HCT116 (cell line): ENCODE measurements at regions not wholly inside any gene's neighbourhood (a gene's known extent, or its start where the extent isn't known, plus 50 kb on each side); places are given as distances from the start of the nearest gene placed in this dataset.

Experiments
- ATAC-seq: fragments of 200-7000 bp; cut with Tn5 transposase; 2 replicates; pipeline ENCODE4 v1.9.1; 2020; ENCODE audit warnings: mild to moderate bottlenecking, moderate library complexity
- BruUV-seq: library from RNA; stranded (reverse); fragments of 400-500 nt; replicated peaks from 2 replicates; lab custom pipeline; 2021; lab: Mats Ljungman, UMichigan
- CTCF ChIA-PET: fragments of 300-600 bp; sonication (Branson Sonifier 250); formaldehyde crosslinking; loops from one replicate; lab custom pipeline; 2021; ENCODE audit warnings: antibody characterized with exemption; lab: Charles Lee
- POLR2A ChIA-PET: fragments of 300-600, 350-600 bp; sonication (Branson Sonifier 250); formaldehyde crosslinking; loops from one replicate; lab custom pipeline; 2021; ENCODE audit warnings: antibody characterized with exemption; lab: Charles Lee
- RAD21 ChIA-PET, 2 experiments: fragments of 300-600 bp; sonication (Branson Sonifier 250); formaldehyde crosslinking; loops; one replicate each; lab custom pipeline; 2023; ENCODE audit warnings: low total read pairs in 2 of 2; ENCODE audit not compliant: uncharacterized antibody in 2 of 2, unreplicated experiment in 2 of 2, low non-redundant PET in 1 of 2; lab: Charles Lee
- DNase-seq: peaks from one replicate; pipeline ENCODE4 v3.0.0-alpha.2; 2010; ENCODE audit warnings: low read depth, low spot score
- H2AFZ ChIP-seq: fragments of 200-600 bp; shearing (Covaris generic), sonication (generic); 2 replicates; pipeline ENCODE4 v1.6.1; 2017; ENCODE audit warnings: low read depth, mixed run types, mixed read lengths, antibody characterized with exemption, low read length; ENCODE audit not compliant: poor library complexity, severe bottlenecking
- H3K27ac ChIP-seq: 2 replicates; pipeline ENCODE4 v1.5.1; 2012; ENCODE audit warnings: low read depth, low read length
- H3K27me3 ChIP-seq: fragments of 200-600 bp; sonication (generic); 2 replicates; pipeline ENCODE4 v1.6.1; 2016; ENCODE audit warnings: mixed run types, low read length, mixed read lengths; ENCODE audit not compliant: insufficient read depth
- H3K36me3 ChIP-seq, 2 experiments: fragments of 200-500 bp in 1 of 2; fragments of 200-600 bp in 1 of 2; sonication (Bioruptor generic) in 1 of 2; sonication (generic) in 1 of 2; 2 replicates each; pipeline versions ENCODE4 v1.5.1 to v1.6.1; 2014 to 2016; ENCODE audit warnings: low read length in 2 of 2, inconsistent platforms in 1 of 2, mixed read lengths in 1 of 2, mixed run types in 1 of 2; ENCODE audit not compliant: insufficient read depth in 2 of 2, control insufficient read depth in 1 of 2
- H3K4me1 ChIP-seq, 2 experiments: fragments of 200-600 bp in 1 of 2; sonication (generic) in 1 of 2; 2 replicates each; pipeline versions ENCODE4 v1.5.1 to v1.6.1; 2012 to 2017; ENCODE audit warnings: low read length in 2 of 2, inconsistent platforms in 1 of 2, mild to moderate bottlenecking in 1 of 2, mixed read lengths in 1 of 2, mixed run types in 1 of 2, moderate library complexity in 1 of 2; ENCODE audit not compliant: insufficient read depth in 2 of 2, control insufficient read depth in 1 of 2
- H3K4me2 ChIP-seq: fragments of 200-600 bp; sonication (generic); 2 replicates; pipeline ENCODE4 v1.6.1; 2017; ENCODE audit warnings: mixed run types, low read length, mixed read lengths
- H3K4me3 ChIP-seq, 2 experiments: fragments of 200-600 bp in 1 of 2; sonication (generic) in 1 of 2; replicated peaks in 1 of 2; 2 replicates each; pipeline ENCODE4 v1.5.1; 2011 to 2016; ENCODE audit warnings: low read length in 2 of 2, control low read depth in 1 of 2, low read depth in 1 of 2, mild to moderate bottlenecking in 1 of 2, mixed read lengths in 1 of 2, mixed run types in 1 of 2
- H3K79me2 ChIP-seq: fragments of 200-600 bp; sonication (generic); 2 replicates; pipeline ENCODE4 v1.6.1; 2017; ENCODE audit warnings: mild to moderate bottlenecking, mixed run types, low read length, moderate library complexity, mixed read lengths; ENCODE audit not compliant: insufficient read depth
- H3K9ac ChIP-seq: fragments of 200-600 bp; sonication (generic); 2 replicates; pipeline ENCODE4 v1.6.1; 2016; ENCODE audit warnings: low read length, mixed read lengths
- H3K9me2 ChIP-seq: fragments of 200-600 bp; sonication (generic), shearing (Covaris generic); 2 replicates; pipeline ENCODE4 v1.6.1; 2017; ENCODE audit warnings: mixed run types, mild to moderate bottlenecking, moderate library complexity; ENCODE audit not compliant: insufficient read depth
- H3K9me3 ChIP-seq, 2 experiments: fragments of 200-500 bp in 1 of 2; fragments of 200-600 bp in 1 of 2; sonication (Bioruptor generic) in 1 of 2; sonication (generic) in 1 of 2; 2 replicates each; pipeline ENCODE4 v1.6.1; 2014 to 2017; ENCODE audit warnings: low read length in 2 of 2, mixed read lengths in 2 of 2, inconsistent platforms in 1 of 2, low read depth in 1 of 2, mild to moderate bottlenecking in 1 of 2, mixed run types in 1 of 2, moderate library complexity in 1 of 2; ENCODE audit not compliant: control insufficient read depth in 1 of 2, insufficient read depth in 1 of 2
- H4K20me1 ChIP-seq: fragments of 200-600 bp; sonication (generic), shearing (Covaris generic); 2 replicates; pipeline ENCODE4 v1.6.1; 2017; ENCODE audit warnings: mixed run types, mild to moderate bottlenecking, moderate library complexity; ENCODE audit not compliant: insufficient read depth
- CBX3 ChIP-seq: IDR thresholded peaks from 2 replicates; pipeline ENCODE4 v1.6.1; 2012; ENCODE audit warnings: low read depth
- CEBPB ChIP-seq: IDR thresholded peaks from 2 replicates; pipeline ENCODE4 v1.6.1; 2012; ENCODE audit warnings: low read depth
- EGR1 ChIP-seq: IDR thresholded peaks from 2 replicates; pipeline ENCODE4 v1.6.1; 2012; ENCODE audit warnings: low read depth
- ELF1 ChIP-seq: IDR thresholded peaks from 2 replicates; pipeline ENCODE4 v1.6.1; 2012; ENCODE audit warnings: low read depth, borderline replicate concordance
- EZH2 ChIP-seq: fragments of 200-600 bp; sonication (generic); IDR thresholded peaks from 2 replicates; pipeline ENCODE4 v1.6.1; 2017; ENCODE audit warnings: antibody characterized with exemption, mixed run types
- EZH2phosphoT487 ChIP-seq: fragments of 200-600 bp; IDR thresholded peaks from 2 replicates; pipeline ENCODE4 v1.6.1; 2018; ENCODE audit warnings: antibody characterized with exemption, borderline replicate concordance
- FOSL1 ChIP-seq: IDR thresholded peaks from 2 replicates; pipeline ENCODE4 v1.6.1; 2012; ENCODE audit warnings: low read depth
- MAX ChIP-seq: IDR thresholded peaks from 2 replicates; pipeline ENCODE4 v1.6.1; 2012
- POLR2A ChIP-seq: IDR thresholded peaks from 2 replicates; pipeline ENCODE4 v1.7.0; 2011; ENCODE audit warnings: borderline replicate concordance; ENCODE audit not compliant: insufficient read depth, insufficient read length; ENCODE audit errors: extremely low read depth
- POLR2AphosphoS5 ChIP-seq: IDR thresholded peaks from 2 replicates; pipeline ENCODE4 v1.6.1; 2011; ENCODE audit warnings: mild to moderate bottlenecking, low read depth, low read length, moderate library complexity
- RAD21 ChIP-seq: IDR thresholded peaks from 2 replicates; pipeline ENCODE4 v1.6.1; 2012; ENCODE audit warnings: low read depth, mild to moderate bottlenecking
- REST ChIP-seq: IDR thresholded peaks from 2 replicates; pipeline ENCODE4 v1.6.1; 2012; ENCODE audit warnings: low read depth
- SIN3A ChIP-seq: IDR thresholded peaks from 2 replicates; pipeline ENCODE4 v1.6.1; 2012; ENCODE audit warnings: low read depth
- SP1 ChIP-seq: IDR thresholded peaks from 2 replicates; pipeline ENCODE4 v1.6.1; 2012; ENCODE audit warnings: low read depth
- SRF ChIP-seq: IDR thresholded peaks from 2 replicates; pipeline ENCODE4 v1.6.1; 2012; ENCODE audit warnings: low read depth
- TCF7L2 ChIP-seq: IDR thresholded peaks from 2 replicates; pipeline ENCODE4 v1.7.0; 2011; ENCODE audit warnings: borderline replicate concordance, inconsistent platforms; ENCODE audit not compliant: insufficient read depth, insufficient read length; ENCODE audit errors: extremely low read depth
- YY1 ChIP-seq: IDR thresholded peaks from 2 replicates; pipeline ENCODE4 v1.6.1; 2011; ENCODE audit warnings: low read length, low read depth, moderate library complexity, mild to moderate bottlenecking; ENCODE audit not compliant: insufficient replicate concordance; ENCODE audit errors: extremely low read depth
- ZBTB33 ChIP-seq: IDR thresholded peaks from 2 replicates; pipeline ENCODE4 v1.6.1; 2011; ENCODE audit warnings: mild to moderate bottlenecking, low read length, moderate library complexity; ENCODE audit not compliant: insufficient replicate concordance; ENCODE audit errors: extremely low read depth
- ZFX ChIP-seq: fragments of 450-650 bp; IDR thresholded peaks from 2 replicates; pipeline ENCODE4 v1.6.1; 2017
- ZNF274 ChIP-seq: fragments of 200-500 bp; sonication (Bioruptor generic); IDR thresholded peaks from 2 replicates; pipeline ENCODE4 v1.6.1; 2014; ENCODE audit warnings: mild to moderate bottlenecking, low read depth, low read length, inconsistent platforms
- intact Hi-C: fragments of 100-400 bp; cut with micrococcal nuclease; formaldehyde crosslinking; loops from 2 replicates; pipeline ENCODE4 v1.10.0; 2022

GRCh38 chr7:41447450-41448042, 255.3 kb downstream of the INHBA start:
- no TSS peak for BruUV-seq
- Histone ChIP-seq H3K27ac (no peak overlapping the region), H3K9ac (no peak overlapping the region), H3K4me1 (no peaks in the 10 kb centered on the region), H3K4me3 (no peak overlapping the region), H2AFZ (no peak overlapping the region), H3K27me3 (no peaks in the 10 kb centered on the region), H3K9me2 (no peaks in the 10 kb centered on the region), H3K79me2 (no peaks in the 10 kb centered on the region), H3K4me2 (no peak overlapping the region), H4K20me1 (no peaks in the 10 kb centered on the region; the same call in 1 of the 2 replicates), H3K9me3 (no peaks in the 10 kb centered on the region; a peak in 1 of 4 replicates)
- no peak for DNase-seq
- intact Hi-C loops = no loop called here
- ChIA-PET RAD21 (no interaction called here), POLR2A (no interaction called here)
- no peak for ATAC-seq
- TF ChIP-seq EGR1 = no peak
- TF ChIP-seq SP1 = no peak
- no peak for TF ChIP-seq SRF
- no peak for TF ChIP-seq EZH2phosphoT487
- TF ChIP-seq MAX = no peak
- TF ChIP-seq RAD21 = no peak
- no peak for TF ChIP-seq TCF7L2
- no peak for TF ChIP-seq ZFX
- TF ChIP-seq CBX3 = no peak
- TF ChIP-seq YY1 = no peak
- TF ChIP-seq ZBTB33 = no peak
- no peak for TF ChIP-seq REST
- TF ChIP-seq EZH2 = no peak
- TF ChIP-seq ZNF274 = no peak
- TF ChIP-seq FOSL1 = no peak
- no peak for TF ChIP-seq ELF1
- no peak for TF ChIP-seq POLR2AphosphoS5
- no peak for TF ChIP-seq CEBPB
- TF ChIP-seq POLR2A = no peak
- TF ChIP-seq SIN3A = no peak
- TF ChIP-seq, all 23 proteins: peak for 0
- CTCF ChIA-PET = no interaction called here
- no peaks in the 10 kb centered on the region for H3K36me3 ChIP-seq
